HepG2 (cell line): ENCODE measurements at regions not wholly inside any gene's neighbourhood (a gene's known extent, or its start where the extent isn't known, plus 50 kb on each side); places are given as distances from the start of the nearest gene placed in this dataset.
"Not testable (repeated sequence)": the region's sequence is repeated elsewhere in the genome, so short reads cannot be mapped to it uniquely, and the experiment has no call there.

Experiments used
- ATAC-seq: fragments of 200-7000 bp; cut with Tn5 transposase; 3 replicates; pipeline ENCODE4 v1.9.1; 2020; ENCODE audit warnings: mild to moderate bottlenecking, moderate library complexity
- BruUV-seq: library from RNA; stranded (reverse); fragments of 400-500 nt; replicated peaks from 2 replicates; lab custom pipeline; 2021; lab: Mats Ljungman, UMichigan
- CTCF ChIA-PET: fragments of 300-600 bp; formaldehyde crosslinking; extraction: SDS; loops from one replicate; lab custom pipeline; 2021; ENCODE audit warnings: low total read pairs, inconsistent platforms, low intra/inter-chr PET ratio; lab: Yijun Ruan, JAX
- POLR2A ChIA-PET: fragments of 350-600 bp; sonication (Branson Sonifier 250); formaldehyde crosslinking; loops from one replicate; lab custom pipeline; 2020; ENCODE audit warnings: antibody characterized with exemption, inconsistent platforms; lab: Yijun Ruan, JAX
- DNase-seq: peaks from one replicate; pipeline ENCODE4 v3.0.0-alpha.2; 2015; ENCODE audit warnings: low spot score
- FAIRE-seq: peaks from 3 replicates; lab custom pipeline; 2011; peaks lifted over from hg19 to GRCh38; lab: Jason Lieb, UNC
- H2AFZ ChIP-seq: one replicate; pipeline ENCODE4 v1.6.1; 2011; ENCODE audit warnings: low read length, inconsistent platforms
- H3K27ac ChIP-seq: fragments of 300-600 bp; 3 replicates; pipeline ENCODE4 v1.8.0; 2011; ENCODE audit warnings: mixed run types, mild to moderate bottlenecking, mixed read lengths, low read length, inconsistent platforms; ENCODE audit not compliant: insufficient read depth; ENCODE audit errors: extremely low read length
- H3K27me3 ChIP-seq, 2 experiments: fragments of 200-600 bp in 1 of 2; 2 replicates in 1 of 2; 3 replicates in 1 of 2; pipeline versions ENCODE4 v1.6.0 to v1.8.0; 2011; ENCODE audit warnings: low read length in 2 of 2, mild to moderate bottlenecking in 2 of 2, moderate library complexity in 2 of 2, inconsistent platforms in 1 of 2; ENCODE audit not compliant: insufficient read depth in 2 of 2, control insufficient read depth in 1 of 2
- H3K36me3 ChIP-seq, 2 experiments: fragments of 200-600 bp in 1 of 2; replicated peaks in 1 of 2; 2 replicates in 1 of 2; 3 replicates in 1 of 2; pipeline versions ENCODE4 v1.5.1 to v1.8.0; 2011; ENCODE audit warnings: low read length in 2 of 2, inconsistent platforms in 1 of 2; ENCODE audit not compliant: insufficient read depth in 2 of 2, control insufficient read depth in 1 of 2
- H3K4me1 ChIP-seq: 2 replicates; pipeline ENCODE4 v1.5.1; 2012; ENCODE audit warnings: low read length, inconsistent platforms; ENCODE audit not compliant: insufficient read depth
- H3K4me2 ChIP-seq: 2 replicates; pipeline ENCODE4 v1.6.0; 2011; ENCODE audit warnings: low read depth, low read length, inconsistent platforms
- H3K4me3 ChIP-seq, 3 experiments: fragments of 200-600 bp in 1 of 3; sonication (generic), shearing (Covaris generic) in 1 of 3; replicated peaks in 1 of 3; 2 replicates each; pipeline ENCODE4 v1.5.1; 2011 to 2016; ENCODE audit warnings: low read length in 3 of 3, inconsistent platforms in 2 of 3, low read depth in 2 of 3, mild to moderate bottlenecking in 2 of 3, control low read depth in 1 of 3, mixed read lengths in 1 of 3; ENCODE audit not compliant: insufficient read depth in 1 of 3
- H3K79me2 ChIP-seq: one replicate; pipeline ENCODE4 v1.6.1; 2011; ENCODE audit warnings: low read length, inconsistent platforms; ENCODE audit not compliant: insufficient read depth
- H3K9ac ChIP-seq: 2 replicates; pipeline ENCODE4 v1.6.0; 2011; ENCODE audit warnings: mild to moderate bottlenecking, low read depth, low read length, inconsistent platforms; ENCODE audit not compliant: insufficient read depth
- H3K9me3 ChIP-seq: 2 replicates; pipeline ENCODE4 v1.5.1; 2012; ENCODE audit warnings: mild to moderate bottlenecking, low read length
- H4K20me1 ChIP-seq: 2 replicates; pipeline ENCODE4 v1.6.0; 2011; ENCODE audit warnings: inconsistent platforms, mild to moderate bottlenecking, low read length, moderate library complexity; ENCODE audit not compliant: insufficient read depth
- CHD2 ChIP-seq: IDR thresholded peaks from 2 replicates; pipeline ENCODE4 v1.6.1; 2011; ENCODE audit warnings: low read depth, low read length, improper control_type of control experiment
- ELF1 ChIP-seq: sonication (generic); formaldehyde crosslinking; IDR thresholded peaks from 2 replicates; pipeline ENCODE4 v1.4.0; 2020; ENCODE audit warnings: missing genetic modification reagents
- HNRNPL ChIP-seq: fragments of 200-400 bp; formaldehyde crosslinking; IDR thresholded peaks from 2 replicates; pipeline ENCODE4 v1.6.1; 2017; ENCODE audit warnings: mild to moderate bottlenecking, low read depth, low read length
- MEIS1 ChIP-seq: sonication (generic); formaldehyde crosslinking; IDR thresholded peaks from 2 replicates; pipeline ENCODE4 v1.9.0; 2021; ENCODE audit warnings: mild to moderate bottlenecking, missing genetic modification reagents, moderate library complexity, borderline replicate concordance
- SIN3B ChIP-seq: fragments of 150-350 bp; IDR thresholded peaks from 2 replicates; pipeline ENCODE4 v1.6.1; 2014; ENCODE audit warnings: low read length
- STAT6 ChIP-seq: sonication (generic); formaldehyde crosslinking; IDR thresholded peaks from 2 replicates; pipeline ENCODE4 v1.4.0; 2020; ENCODE audit warnings: missing genetic modification reagents, mild to moderate bottlenecking, borderline replicate concordance
- WIZ ChIP-seq: sonication (generic); formaldehyde crosslinking; IDR thresholded peaks from 2 replicates; pipeline ENCODE4 v1.5.1; 2020; ENCODE audit warnings: mild to moderate bottlenecking, missing genetic modification reagents
- ZNF234 ChIP-seq: sonication (generic); formaldehyde crosslinking; conservative IDR thresholded peaks from 2 replicates; pipeline ENCODE4 v1.5.1; 2020; ENCODE audit warnings: mild to moderate bottlenecking, missing genetic modification reagents
- ZNF530 ChIP-seq: sonication (generic); formaldehyde crosslinking; IDR thresholded peaks from 2 replicates; pipeline ENCODE4 v1.5.0; 2020; ENCODE audit warnings: low read depth, mild to moderate bottlenecking, missing genetic modification reagents
- WGBS: methylation state at CpG from one replicate; pipeline ENCODE4 v1.1.6; 2017; ENCODE audit warnings: low lambda C conversion rate; 5-methylcytosine and 5-hydroxymethylcytosine counted together
- in situ Hi-C: cut with HindIII; loops from 2 replicates; pipeline ENCODE4 v1.10.0; 2017; ENCODE audit warnings: low pct_unique_long_range_greater_than_20kb; ENCODE audit not compliant: extremely low pct_ligation_motif_present
- intact Hi-C: fragments of 100-400 bp; cut with micrococcal nuclease; formaldehyde crosslinking; loops from one replicate; pipeline ENCODE4 v1.10.0; 2022; ENCODE audit not compliant: unreplicated experiment

DNA sequence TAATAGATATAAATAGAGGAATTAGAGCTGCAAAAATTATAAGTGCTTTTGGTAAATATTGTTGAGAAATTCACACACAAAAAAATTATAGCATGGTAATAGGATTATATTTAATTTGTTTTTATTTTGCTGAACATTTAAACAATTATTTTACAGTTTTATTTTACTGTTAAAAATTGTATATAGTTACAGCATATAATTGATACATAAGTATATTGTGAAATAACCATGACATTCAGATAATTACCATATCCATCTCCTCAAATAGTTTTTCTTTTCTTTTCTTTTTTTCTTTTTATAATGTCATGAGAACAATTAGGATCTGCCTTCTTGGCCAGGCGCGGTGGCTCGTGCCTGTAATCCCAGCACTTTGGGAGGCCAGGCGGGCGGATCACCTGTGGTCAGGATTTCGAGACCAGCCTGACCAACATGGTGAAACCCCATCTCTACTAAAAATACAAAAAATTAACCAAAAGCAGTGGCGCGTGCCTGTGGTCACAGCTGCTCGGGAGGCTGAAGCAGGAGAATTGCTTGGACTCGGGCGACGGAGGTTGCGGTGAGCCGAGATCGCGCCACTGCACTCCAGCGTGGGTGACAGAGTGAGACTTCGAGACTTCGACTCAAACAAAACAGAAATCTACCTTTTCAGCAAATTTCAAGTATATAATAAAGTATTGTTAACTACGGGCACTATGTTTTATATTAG is 654.2 kb downstream of the TENT5A start (continued):
- no peak for TF ChIP-seq STAT6 (CRISPR knock-in tag)
- no peak for TF ChIP-seq ZNF234
- TF ChIP-seq ZNF530: no peak
- TF ChIP-seq SIN3B: no peak
- TF ChIP-seq HNRNPL: no peak
- no peak for TF ChIP-seq MEIS1
- TF ChIP-seq ELF1: no peak
- TF ChIP-seq WIZ (CRISPR knock-in tag): no peak
- TF ChIP-seq CHD2: no peak

DNA sequence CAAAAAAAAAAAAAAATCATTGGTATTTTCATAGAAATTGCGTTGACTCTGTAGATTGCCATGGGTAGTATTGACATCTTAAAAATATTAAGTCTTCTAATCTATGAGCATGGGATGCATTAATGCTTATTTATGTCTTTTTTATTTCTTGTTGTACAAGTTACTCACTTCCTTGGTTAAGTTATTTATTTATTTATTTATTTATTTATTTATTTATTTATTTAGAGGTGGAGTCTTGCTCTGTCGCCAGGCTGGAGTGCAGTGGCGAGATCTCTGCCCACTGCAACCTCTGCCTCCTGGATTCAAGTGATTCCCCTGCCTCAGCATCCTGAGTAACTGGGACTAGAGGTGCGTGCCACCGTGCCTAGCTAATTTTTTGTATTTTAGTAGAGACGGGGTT is 656.0 kb downstream of the TENT5A start:
- H3K27ac ChIP-seq, H3K4me3 ChIP-seq, H3K79me2 ChIP-seq, ATAC-seq, H2AFZ ChIP-seq, H3K9me3 ChIP-seq, H3K27me3 ChIP-seq, POLR2A ChIA-PET, in situ Hi-C loops, FAIRE-seq, intact Hi-C loops, H4K20me1 ChIP-seq, H3K9ac ChIP-seq, CTCF ChIA-PET, H3K36me3 ChIP-seq, DNase-seq, H3K4me2 ChIP-seq, H3K4me1 ChIP-seq, BruUV-seq: not testable (repeated sequence)
- WGBS: 20% methylated on average over 6 of the region's 6 CpGs
